ENCODE measurements at regions not wholly inside any gene's neighbourhood (a gene's known extent, or its start where the extent isn't known, plus 50 kb on each side); places are given as distances from the start of the nearest gene placed in this dataset.

GRCh38 chr2:194483041-194483440 lies 1174.0 kb upstream of the SLC39A10 start:
- no peak for TF ChIP-seq EZH2 (IDR thresholded peaks at IDR 0.05)
- TF ChIP-seq CTCF (IDR thresholded peaks at IDR 0.05 in 2 of 3, conservative IDR thresholded peaks at IDR 0.05 in 1 of 3; ENCODE audit: borderline replicate concordance in 1 of 3, insufficient read depth in 1 of 3, low read depth in 2 of 3, low read length in 2 of 3), result no peak
- TF ChIP-seq, protein P1, sequence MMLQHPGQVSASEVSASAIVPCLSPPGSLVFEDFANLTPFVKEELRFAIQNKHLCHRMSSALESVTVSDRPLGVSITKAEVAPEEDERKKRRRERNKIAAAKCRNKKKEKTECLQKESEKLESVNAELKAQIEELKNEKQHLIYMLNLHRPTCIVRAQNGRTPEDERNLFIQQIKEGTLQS (IDR thresholded peaks at IDR 0.05), result no peak
- no peak for TF ChIP-seq POLR2A (IDR thresholded peaks at IDR 0.05; ENCODE audit: borderline replicate concordance, extremely low read depth, insufficient read depth, insufficient read length)
- no peak for TF ChIP-seq MAX (IDR thresholded peaks at IDR 0.05)
- TF ChIP-seq POLR2AphosphoS5 (IDR thresholded peaks at IDR 0.05; ENCODE audit: low read depth, low read length), result no peak
- TF ChIP-seq JUND (IDR thresholded peaks at IDR 0.05), result no peak

All from HCT116 (cell line).